WTC11 (cell line): ENCODE measurements at regions not wholly inside any gene's neighbourhood (a gene's known extent, or its start where the extent isn't known, plus 50 kb on each side); places are given as distances from the start of the nearest gene placed in this dataset.

Experiments
- ATAC-seq: fragments of 200-7000 bp; cut with Tn5 transposase; 2 replicates; pipeline ENCODE4 v1.10.0; 2021; ENCODE audit warnings: mild to moderate bottlenecking, moderate library complexity
- CTCF ChIA-PET: fragments of 300-600 bp; sonication (Branson Sonifier 250); formaldehyde crosslinking; loops from one replicate; lab custom pipeline; 2021; ENCODE audit warnings: antibody characterized with exemption; lab: Charles Lee
- POLR2A ChIA-PET: fragments of 350-600 bp; sonication (Branson Sonifier 250); formaldehyde crosslinking; loops from one replicate; lab custom pipeline; 2021; ENCODE audit warnings: antibody characterized with exemption; lab: Charles Lee
- DNase-seq: peaks from one replicate; pipeline ENCODE4 v3.0.0; 2021; ENCODE audit warnings: low spot score
- H3K27ac Mint-ChIP-seq: 2 replicates; pipeline ENCODE4 v1.8.0; 2021; ENCODE audit warnings: mixed read lengths
- H3K27me3 Mint-ChIP-seq: 2 replicates; pipeline ENCODE4 v1.8.0; 2021; ENCODE audit warnings: low read depth, mild to moderate bottlenecking, moderate library complexity, mixed read lengths
- H3K36me3 Mint-ChIP-seq: 2 replicates; pipeline ENCODE4 v1.8.0; 2021; ENCODE audit warnings: mixed read lengths
- H3K4me1 Mint-ChIP-seq: 2 replicates; pipeline ENCODE4 v1.8.0; 2022; ENCODE audit warnings: mixed read lengths
- H3K4me3 Mint-ChIP-seq: 2 replicates; pipeline ENCODE4 v1.8.0; 2021; ENCODE audit warnings: mild to moderate bottlenecking, moderate library complexity, mixed read lengths
- H3K9me3 Mint-ChIP-seq: 2 replicates; pipeline ENCODE4 v1.8.0; 2021; ENCODE audit warnings: mixed read lengths
- ELF4 ChIP-seq: sonication (generic); formaldehyde crosslinking; IDR thresholded peaks from 2 replicates; pipeline ENCODE4 v1.8.1; 2022; ENCODE audit warnings: low read depth, mild to moderate bottlenecking, moderate library complexity, missing genetic modification reagents
- HMGA2 ChIP-seq: fragments of 250-450 bp; sonication (Bioruptor Pico); IDR thresholded peaks from 2 replicates; pipeline ENCODE4 v1.4.0; 2021; ENCODE audit warnings: mild to moderate bottlenecking, moderate library complexity
- OVOL2 ChIP-seq: fragments of 250-450 bp; sonication (Bioruptor Pico); IDR thresholded peaks from 2 replicates; pipeline ENCODE4 v1.9.0; 2021; ENCODE audit warnings: mild to moderate bottlenecking, borderline replicate concordance
- SP1 ChIP-seq: sonication (generic); formaldehyde crosslinking; conservative IDR thresholded peaks from 2 replicates; pipeline ENCODE4 v1.8.1; 2022; ENCODE audit warnings: missing genetic modification reagents
- ZNF219 ChIP-seq: sonication (generic); formaldehyde crosslinking; IDR thresholded peaks from 2 replicates; pipeline ENCODE4 v1.8.0; 2023; ENCODE audit warnings: missing genetic modification reagents, mild to moderate bottlenecking, borderline replicate concordance
- ZNF232 ChIP-seq: sonication (generic); formaldehyde crosslinking; IDR thresholded peaks from 2 replicates; pipeline ENCODE4 v1.8.0; 2022; ENCODE audit warnings: mild to moderate bottlenecking, missing genetic modification reagents
- ZNF396 ChIP-seq: fragments of 250-450 bp; sonication (Bioruptor Pico); IDR thresholded peaks from 2 replicates; pipeline ENCODE4 v1.8.0; 2021; ENCODE audit warnings: mild to moderate bottlenecking, moderate library complexity, borderline replicate concordance
- TF ChIP-seq, protein P1 (sequence below): fragments of 250-450 bp; sonication (Bioruptor Pico); IDR thresholded peaks from 2 replicates; pipeline ENCODE4 v1.8.0; 2021; ENCODE audit warnings: mild to moderate bottlenecking
- TF ChIP-seq, protein P2 (sequence below): sonication (generic); formaldehyde crosslinking; IDR thresholded peaks from 2 replicates; pipeline ENCODE4 v1.8.0; 2022; ENCODE audit warnings: mild to moderate bottlenecking, missing genetic modification reagents
- TF ChIP-seq, protein P3 (sequence below): fragments of 250-450 bp; sonication (Bioruptor Pico); IDR thresholded peaks from 2 replicates; pipeline ENCODE4 v1.9.0; 2021; ENCODE audit warnings: mild to moderate bottlenecking
- TF ChIP-seq, protein P4 (sequence below): fragments of 250-450 bp; sonication (Bioruptor Pico); IDR thresholded peaks from 2 replicates; pipeline ENCODE4 v2.1.2; 2022; ENCODE audit warnings: mild to moderate bottlenecking, moderate library complexity
- TF ChIP-seq, protein P5 (sequence below): fragments of 250-450 bp; sonication (Bioruptor Pico); IDR thresholded peaks from 2 replicates; pipeline ENCODE4 v1.9.0; 2021; ENCODE audit warnings: moderate library complexity, mild to moderate bottlenecking, inconsistent platforms, borderline replicate concordance
- TF ChIP-seq, protein P6 (sequence below): fragments of 250-450 bp; sonication (Bioruptor Pico); IDR thresholded peaks from 2 replicates; pipeline ENCODE4 v1.9.0; 2021; ENCODE audit warnings: mild to moderate bottlenecking
- TF ChIP-seq, protein P7 (sequence below): sonication (generic); formaldehyde crosslinking; IDR thresholded peaks from 2 replicates; pipeline ENCODE4 v1.8.0; 2022; ENCODE audit warnings: missing genetic modification reagents
- TF ChIP-seq, protein P8 (sequence below): sonication (generic); formaldehyde crosslinking; IDR thresholded peaks from 2 replicates; pipeline ENCODE4 v1.8.1; 2023; ENCODE audit warnings: mild to moderate bottlenecking, missing genetic modification reagents, moderate library complexity
- TF ChIP-seq, protein P9 (sequence below): sonication (generic); formaldehyde crosslinking; IDR thresholded peaks from 2 replicates; pipeline ENCODE4 v1.8.0; 2022; ENCODE audit warnings: mild to moderate bottlenecking, missing genetic modification reagents

DNA sequence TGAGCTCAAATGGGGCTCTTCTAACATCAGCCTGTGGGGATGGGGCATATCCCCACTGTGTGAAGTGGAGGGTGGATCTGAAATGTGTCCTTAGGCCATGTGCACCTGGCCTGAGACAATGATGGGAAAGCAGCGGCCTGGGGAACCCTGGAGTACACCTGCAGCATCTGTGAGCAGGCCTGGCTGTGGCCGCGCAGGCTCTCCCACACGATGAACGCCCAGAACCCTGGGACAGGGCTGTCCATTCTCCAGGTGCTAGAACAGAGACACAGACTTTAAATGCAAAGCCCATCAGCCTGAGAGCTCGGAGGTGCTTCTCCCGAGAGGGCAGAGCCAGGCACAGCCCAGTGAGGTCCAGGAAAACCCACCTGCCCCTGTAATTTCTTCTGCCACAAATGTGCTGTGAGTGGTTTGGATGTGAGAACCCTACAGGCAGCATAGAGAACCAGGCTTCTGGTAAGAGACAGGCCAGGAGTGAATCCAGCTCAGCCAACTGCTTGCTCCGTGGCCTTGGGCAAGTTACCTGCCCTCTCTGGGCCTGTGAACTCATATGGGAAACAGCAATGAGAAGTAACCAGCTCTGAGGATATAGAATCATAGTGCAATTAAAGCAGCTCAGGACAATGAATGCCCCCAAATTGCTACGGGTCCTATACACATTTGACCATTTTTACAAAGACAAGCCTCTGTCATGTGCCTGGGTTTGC, 167.9 kb downstream of the SHANK2 start:
- H3K4me3 Mint-ChIP-seq, result no peak overlapping the region
- no peak overlapping the region for H3K27ac Mint-ChIP-seq
- DNase-seq (no peak), ATAC-seq (no peak)
- ChIA-PET POLR2A (no interaction called here), CTCF (interaction anchor here (0.8 kb wide), 1 partner anchor 287 kb away, joined by 4 read pairs; no protein-coding TSS in a partner anchor)
- H3K4me1 Mint-ChIP-seq, result peaks cover 10% of the 10 kb centered on the region; the same call in 1 of the 2 replicates
- H3K36me3 Mint-ChIP-seq, result peaks cover 20% of the 10 kb centered on the region
- no peaks in the 10 kb centered on the region for H3K27me3 Mint-ChIP-seq
- no peaks in the 10 kb centered on the region for H3K9me3 Mint-ChIP-seq
- TF ChIP-seq, protein P1, sequence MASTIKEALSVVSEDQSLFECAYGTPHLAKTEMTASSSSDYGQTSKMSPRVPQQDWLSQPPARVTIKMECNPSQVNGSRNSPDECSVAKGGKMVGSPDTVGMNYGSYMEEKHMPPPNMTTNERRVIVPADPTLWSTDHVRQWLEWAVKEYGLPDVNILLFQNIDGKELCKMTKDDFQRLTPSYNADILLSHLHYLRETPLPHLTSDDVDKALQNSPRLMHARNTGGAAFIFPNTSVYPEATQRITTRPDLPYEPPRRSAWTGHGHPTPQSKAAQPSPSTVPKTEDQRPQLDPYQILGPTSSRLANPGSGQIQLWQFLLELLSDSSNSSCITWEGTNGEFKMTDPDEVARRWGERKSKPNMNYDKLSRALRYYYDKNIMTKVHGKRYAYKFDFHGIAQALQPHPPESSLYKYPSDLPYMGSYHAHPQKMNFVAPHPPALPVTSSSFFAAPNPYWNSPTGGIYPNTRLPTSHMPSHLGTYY (CRISPR knock-in tag), result no peak
- TF ChIP-seq, protein P2, sequence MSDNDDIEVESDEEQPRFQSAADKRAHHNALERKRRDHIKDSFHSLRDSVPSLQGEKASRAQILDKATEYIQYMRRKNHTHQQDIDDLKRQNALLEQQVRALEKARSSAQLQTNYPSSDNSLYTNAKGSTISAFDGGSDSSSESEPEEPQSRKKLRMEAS, result no peak
- TF ChIP-seq, protein P3, sequence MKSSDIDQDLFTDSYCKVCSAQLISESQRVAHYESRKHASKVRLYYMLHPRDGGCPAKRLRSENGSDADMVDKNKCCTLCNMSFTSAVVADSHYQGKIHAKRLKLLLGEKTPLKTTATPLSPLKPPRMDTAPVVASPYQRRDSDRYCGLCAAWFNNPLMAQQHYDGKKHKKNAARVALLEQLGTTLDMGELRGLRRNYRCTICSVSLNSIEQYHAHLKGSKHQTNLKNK (CRISPR knock-in tag), result no peak
- TF ChIP-seq HMGA2 (no peak), ZNF219 (CRISPR knock-in tag) (no peak), ZNF232 (CRISPR knock-in tag) (no peak)
- TF ChIP-seq, protein P4, sequence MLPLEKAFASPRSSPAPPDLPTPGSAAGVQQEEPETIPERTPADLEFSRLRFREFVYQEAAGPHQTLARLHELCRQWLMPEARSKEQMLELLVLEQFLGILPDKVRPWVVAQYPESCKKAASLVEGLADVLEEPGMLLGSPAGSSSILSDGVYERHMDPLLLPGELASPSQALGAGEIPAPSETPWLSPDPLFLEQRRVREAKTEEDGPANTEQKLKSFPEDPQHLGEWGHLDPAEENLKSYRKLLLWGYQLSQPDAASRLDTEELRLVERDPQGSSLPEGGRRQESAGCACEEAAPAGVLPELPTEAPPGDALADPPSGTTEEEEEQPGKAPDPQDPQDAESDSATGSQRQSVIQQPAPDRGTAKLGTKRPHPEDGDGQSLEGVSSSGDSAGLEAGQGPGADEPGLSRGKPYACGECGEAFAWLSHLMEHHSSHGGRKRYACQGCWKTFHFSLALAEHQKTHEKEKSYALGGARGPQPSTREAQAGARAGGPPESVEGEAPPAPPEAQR (CRISPR knock-in tag), result no peak
- TF ChIP-seq, protein P5, sequence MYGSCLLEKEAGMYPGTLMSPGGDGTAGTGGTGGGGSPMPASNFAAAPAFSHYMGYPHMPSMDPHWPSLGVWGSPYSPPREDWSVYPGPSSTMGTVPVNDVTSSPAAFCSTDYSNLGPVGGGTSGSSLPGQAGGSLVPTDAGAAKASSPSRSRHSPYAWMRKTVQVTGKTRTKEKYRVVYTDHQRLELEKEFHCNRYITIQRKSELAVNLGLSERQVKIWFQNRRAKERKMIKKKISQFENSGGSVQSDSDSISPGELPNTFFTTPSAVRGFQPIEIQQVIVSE (CRISPR knock-in tag), result no peak

DNA sequence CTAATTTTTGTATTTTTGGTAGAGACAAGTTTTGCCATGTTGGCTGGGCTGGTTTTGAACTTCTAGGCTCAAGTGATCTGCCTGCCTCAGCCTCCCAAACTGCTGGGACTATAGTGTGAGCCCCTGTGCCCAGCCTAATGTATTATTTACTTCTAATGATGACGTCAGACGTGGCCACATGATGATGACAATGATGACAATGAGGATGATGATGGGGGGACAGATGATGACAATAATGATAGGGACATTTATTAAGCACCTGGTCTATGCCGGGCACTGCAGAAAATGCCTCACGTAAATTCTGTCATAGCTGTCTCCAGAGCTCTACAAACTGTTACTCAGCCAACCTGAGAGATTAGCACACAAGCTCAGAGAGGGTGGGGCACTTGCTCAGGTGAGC, 169.3 kb downstream of the SHANK2 start:
- CTCF ChIA-PET, result no interaction called here
- peaks cover 8% of the 10 kb centered on the region for H3K9me3 Mint-ChIP-seq
- no peak for TF ChIP-seq ELF4
- TF ChIP-seq, all 79 proteins: peak for 0
- POLR2A ChIA-PET, result no interaction called here
- Mint-ChIP-seq H3K4me3 (no peak overlapping the region), H3K4me1 (peaks cover 10% of the 10 kb centered on the region; the same call in 1 of the 2 replicates), H3K27me3 (no peaks in the 10 kb centered on the region), H3K36me3 (peaks cover 26% of the 10 kb centered on the region), H3K27ac (no peak overlapping the region)
- DNase-seq (no peak), ATAC-seq (no peak)

DNA sequence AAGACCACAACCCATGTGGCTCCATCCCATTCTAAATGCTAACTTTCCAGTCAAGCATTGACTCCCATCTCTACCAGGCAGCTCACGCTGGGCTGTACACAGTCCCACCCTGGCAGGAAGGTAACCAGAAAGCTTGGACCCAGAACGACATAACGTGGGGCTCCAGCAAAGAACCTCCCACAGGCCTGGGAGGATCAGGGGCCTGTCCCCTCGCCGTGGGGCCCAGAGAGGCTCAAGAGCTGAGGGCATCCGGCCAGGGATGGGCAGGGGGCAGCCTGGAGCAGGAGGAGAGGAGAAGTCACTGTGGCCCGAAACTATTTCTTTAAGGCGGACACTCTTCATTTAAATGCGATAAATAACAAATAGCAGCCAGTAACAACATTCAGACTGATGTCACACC, 169.9 kb downstream of the SHANK2 start:
- Mint-ChIP-seq H3K36me3 (peaks cover 32% of the 10 kb centered on the region), H3K4me1 (peaks cover 12% of the 10 kb centered on the region; the same call in 1 of the 2 replicates), H3K27ac (no peak overlapping the region), H3K4me3 (no peak overlapping the region), H3K27me3 (no peaks in the 10 kb centered on the region), H3K9me3 (peaks cover 14% of the 10 kb centered on the region)
- ChIA-PET POLR2A (no interaction called here), CTCF (no interaction called here)
- DNase-seq (no peak), ATAC-seq (no peak)
- TF ChIP-seq, protein P4 (CRISPR knock-in tag), result no peak
- TF ChIP-seq OVOL2, result no peak
- TF ChIP-seq, protein P6, sequence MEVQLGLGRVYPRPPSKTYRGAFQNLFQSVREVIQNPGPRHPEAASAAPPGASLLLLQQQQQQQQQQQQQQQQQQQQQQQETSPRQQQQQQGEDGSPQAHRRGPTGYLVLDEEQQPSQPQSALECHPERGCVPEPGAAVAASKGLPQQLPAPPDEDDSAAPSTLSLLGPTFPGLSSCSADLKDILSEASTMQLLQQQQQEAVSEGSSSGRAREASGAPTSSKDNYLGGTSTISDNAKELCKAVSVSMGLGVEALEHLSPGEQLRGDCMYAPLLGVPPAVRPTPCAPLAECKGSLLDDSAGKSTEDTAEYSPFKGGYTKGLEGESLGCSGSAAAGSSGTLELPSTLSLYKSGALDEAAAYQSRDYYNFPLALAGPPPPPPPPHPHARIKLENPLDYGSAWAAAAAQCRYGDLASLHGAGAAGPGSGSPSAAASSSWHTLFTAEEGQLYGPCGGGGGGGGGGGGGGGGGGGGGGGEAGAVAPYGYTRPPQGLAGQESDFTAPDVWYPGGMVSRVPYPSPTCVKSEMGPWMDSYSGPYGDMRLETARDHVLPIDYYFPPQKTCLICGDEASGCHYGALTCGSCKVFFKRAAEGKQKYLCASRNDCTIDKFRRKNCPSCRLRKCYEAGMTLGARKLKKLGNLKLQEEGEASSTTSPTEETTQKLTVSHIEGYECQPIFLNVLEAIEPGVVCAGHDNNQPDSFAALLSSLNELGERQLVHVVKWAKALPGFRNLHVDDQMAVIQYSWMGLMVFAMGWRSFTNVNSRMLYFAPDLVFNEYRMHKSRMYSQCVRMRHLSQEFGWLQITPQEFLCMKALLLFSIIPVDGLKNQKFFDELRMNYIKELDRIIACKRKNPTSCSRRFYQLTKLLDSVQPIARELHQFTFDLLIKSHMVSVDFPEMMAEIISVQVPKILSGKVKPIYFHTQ, result no peak
- no peak for TF ChIP-seq ZNF396 (CRISPR knock-in tag)
- TF ChIP-seq SP1 (CRISPR knock-in tag), result no peak
- TF ChIP-seq, protein P2, result no peak
- TF ChIP-seq, protein P7, sequence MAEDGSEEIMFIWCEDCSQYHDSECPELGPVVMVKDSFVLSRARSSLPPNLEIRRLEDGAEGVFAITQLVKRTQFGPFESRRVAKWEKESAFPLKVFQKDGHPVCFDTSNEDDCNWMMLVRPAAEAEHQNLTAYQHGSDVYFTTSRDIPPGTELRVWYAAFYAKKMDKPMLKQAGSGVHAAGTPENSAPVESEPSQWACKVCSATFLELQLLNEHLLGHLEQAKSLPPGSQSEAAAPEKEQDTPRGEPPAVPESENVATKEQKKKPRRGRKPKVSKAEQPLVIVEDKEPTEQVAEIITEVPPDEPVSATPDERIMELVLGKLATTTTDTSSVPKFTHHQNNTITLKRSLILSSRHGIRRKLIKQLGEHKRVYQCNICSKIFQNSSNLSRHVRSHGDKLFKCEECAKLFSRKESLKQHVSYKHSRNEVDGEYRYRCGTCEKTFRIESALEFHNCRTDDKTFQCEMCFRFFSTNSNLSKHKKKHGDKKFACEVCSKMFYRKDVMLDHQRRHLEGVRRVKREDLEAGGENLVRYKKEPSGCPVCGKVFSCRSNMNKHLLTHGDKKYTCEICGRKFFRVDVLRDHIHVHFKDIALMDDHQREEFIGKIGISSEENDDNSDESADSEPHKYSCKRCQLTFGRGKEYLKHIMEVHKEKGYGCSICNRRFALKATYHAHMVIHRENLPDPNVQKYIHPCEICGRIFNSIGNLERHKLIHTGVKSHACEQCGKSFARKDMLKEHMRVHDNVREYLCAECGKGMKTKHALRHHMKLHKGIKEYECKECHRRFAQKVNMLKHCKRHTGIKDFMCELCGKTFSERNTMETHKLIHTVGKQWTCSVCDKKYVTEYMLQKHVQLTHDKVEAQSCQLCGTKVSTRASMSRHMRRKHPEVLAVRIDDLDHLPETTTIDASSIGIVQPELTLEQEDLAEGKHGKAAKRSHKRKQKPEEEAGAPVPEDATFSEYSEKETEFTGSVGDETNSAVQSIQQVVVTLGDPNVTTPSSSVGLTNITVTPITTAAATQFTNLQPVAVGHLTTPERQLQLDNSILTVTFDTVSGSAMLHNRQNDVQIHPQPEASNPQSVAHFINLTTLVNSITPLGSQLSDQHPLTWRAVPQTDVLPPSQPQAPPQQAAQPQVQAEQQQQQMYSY (CRISPR knock-in tag), result no peak
- TF ChIP-seq, protein P8, sequence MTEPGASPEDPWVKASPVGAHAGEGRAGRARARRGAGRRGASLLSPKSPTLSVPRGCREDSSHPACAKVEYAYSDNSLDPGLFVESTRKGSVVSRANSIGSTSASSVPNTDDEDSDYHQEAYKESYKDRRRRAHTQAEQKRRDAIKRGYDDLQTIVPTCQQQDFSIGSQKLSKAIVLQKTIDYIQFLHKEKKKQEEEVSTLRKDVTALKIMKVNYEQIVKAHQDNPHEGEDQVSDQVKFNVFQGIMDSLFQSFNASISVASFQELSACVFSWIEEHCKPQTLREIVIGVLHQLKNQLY, result no peak
- TF ChIP-seq, protein P9, sequence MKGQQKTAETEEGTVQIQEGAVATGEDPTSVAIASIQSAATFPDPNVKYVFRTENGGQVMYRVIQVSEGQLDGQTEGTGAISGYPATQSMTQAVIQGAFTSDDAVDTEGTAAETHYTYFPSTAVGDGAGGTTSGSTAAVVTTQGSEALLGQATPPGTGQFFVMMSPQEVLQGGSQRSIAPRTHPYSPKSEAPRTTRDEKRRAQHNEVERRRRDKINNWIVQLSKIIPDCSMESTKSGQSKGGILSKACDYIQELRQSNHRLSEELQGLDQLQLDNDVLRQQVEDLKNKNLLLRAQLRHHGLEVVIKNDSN, result no peak
